T-helper 1 cell treated with Interleukin-12 subunit alpha and Interleukin-12 subunit beta and Interleukin-4 antibody, amounts not matched to agents 30 μg/mL and 1 μg/mL, for 36 hours (primary cell): ENCODE measurements at regions not wholly inside any gene's neighbourhood (a gene's known extent, or its start where the extent isn't known, plus 50 kb on each side); places are given as distances from the start of the nearest gene placed in this dataset.

ENCODE experiments used
- H3K27ac Mint-ChIP-seq: one replicate; pipeline ENCODE4 v1.8.0; 2021; ENCODE audit warnings: mild to moderate bottlenecking, mixed read lengths
- H3K27me3 Mint-ChIP-seq: one replicate; pipeline ENCODE4 v1.8.0; 2021; ENCODE audit warnings: low read depth, mixed read lengths
- H3K36me3 Mint-ChIP-seq: one replicate; pipeline ENCODE4 v1.8.0; 2021; ENCODE audit warnings: low read depth, mixed read lengths
- H3K4me1 Mint-ChIP-seq: one replicate; pipeline ENCODE4 v1.8.0; 2021; ENCODE audit warnings: low read depth, mixed read lengths
- H3K4me3 Mint-ChIP-seq: one replicate; pipeline ENCODE4 v1.8.0; 2021; ENCODE audit warnings: mild to moderate bottlenecking, moderate library complexity, mixed read lengths
- H3K9me3 Mint-ChIP-seq: one replicate; pipeline ENCODE4 v1.8.0; 2021; ENCODE audit warnings: mixed read lengths

GRCh38 chr9:130755377-130756007 lies 61.9 kb downstream of the EXOSC2 start:
- no peak overlapping the region for H3K4me3 Mint-ChIP-seq
- H3K9me3 Mint-ChIP-seq, result no peaks in the 10 kb centered on the region
- H3K4me1 Mint-ChIP-seq, result peaks cover 2% of the 10 kb centered on the region
- H3K27me3 Mint-ChIP-seq, result no peaks in the 10 kb centered on the region
- H3K36me3 Mint-ChIP-seq, result no peaks in the 10 kb centered on the region
- H3K27ac Mint-ChIP-seq, result no peak overlapping the region

DNA sequence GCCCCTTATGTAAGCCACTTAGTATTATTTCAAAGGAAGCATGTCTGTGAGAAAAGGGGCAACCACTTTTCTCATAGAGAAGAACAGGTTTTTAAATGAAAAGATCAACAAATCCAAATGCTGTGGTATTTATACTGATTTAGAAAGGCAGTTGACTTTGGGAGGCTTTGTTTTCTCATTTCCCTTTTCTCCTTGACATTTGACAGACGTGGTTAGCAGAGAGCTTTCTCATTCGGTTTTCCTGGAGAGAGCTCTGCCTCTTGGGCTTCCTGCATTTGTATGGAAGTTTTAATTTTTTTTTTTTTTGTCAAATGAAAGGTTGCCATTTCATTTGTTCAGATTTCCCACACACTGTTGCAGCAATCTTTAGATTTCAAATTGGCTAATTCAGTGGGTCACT lies 62.5 kb downstream of the EXOSC2 start:
- Mint-ChIP-seq H3K4me3 (no peak overlapping the region), H3K36me3 (no peaks in the 10 kb centered on the region), H3K4me1 (peaks cover 2% of the 10 kb centered on the region), H3K9me3 (no peaks in the 10 kb centered on the region), H3K27ac (no peak overlapping the region), H3K27me3 (no peaks in the 10 kb centered on the region)

GRCh38 chr9:130756455-130757152 lies 63.0 kb downstream of the EXOSC2 start:
- no peak overlapping the region for H3K4me3 Mint-ChIP-seq
- H3K9me3 Mint-ChIP-seq, result no peaks in the 10 kb centered on the region
- H3K36me3 Mint-ChIP-seq, result no peaks in the 10 kb centered on the region
- no peak overlapping the region for H3K27ac Mint-ChIP-seq
- H3K4me1 Mint-ChIP-seq, result peaks cover 2% of the 10 kb centered on the region
- H3K27me3 Mint-ChIP-seq, result no peaks in the 10 kb centered on the region

GRCh38 chr9:130759738-130760137 lies 66.2 kb downstream of the EXOSC2 start:
- no peaks in the 10 kb centered on the region for H3K9me3 Mint-ChIP-seq
- H3K4me1 Mint-ChIP-seq, result peaks cover 6% of the 10 kb centered on the region
- H3K4me3 Mint-ChIP-seq, result no peak overlapping the region
- no peak overlapping the region for H3K27ac Mint-ChIP-seq
- no peaks in the 10 kb centered on the region for H3K27me3 Mint-ChIP-seq
- H3K36me3 Mint-ChIP-seq, result no peaks in the 10 kb centered on the region

DNA sequence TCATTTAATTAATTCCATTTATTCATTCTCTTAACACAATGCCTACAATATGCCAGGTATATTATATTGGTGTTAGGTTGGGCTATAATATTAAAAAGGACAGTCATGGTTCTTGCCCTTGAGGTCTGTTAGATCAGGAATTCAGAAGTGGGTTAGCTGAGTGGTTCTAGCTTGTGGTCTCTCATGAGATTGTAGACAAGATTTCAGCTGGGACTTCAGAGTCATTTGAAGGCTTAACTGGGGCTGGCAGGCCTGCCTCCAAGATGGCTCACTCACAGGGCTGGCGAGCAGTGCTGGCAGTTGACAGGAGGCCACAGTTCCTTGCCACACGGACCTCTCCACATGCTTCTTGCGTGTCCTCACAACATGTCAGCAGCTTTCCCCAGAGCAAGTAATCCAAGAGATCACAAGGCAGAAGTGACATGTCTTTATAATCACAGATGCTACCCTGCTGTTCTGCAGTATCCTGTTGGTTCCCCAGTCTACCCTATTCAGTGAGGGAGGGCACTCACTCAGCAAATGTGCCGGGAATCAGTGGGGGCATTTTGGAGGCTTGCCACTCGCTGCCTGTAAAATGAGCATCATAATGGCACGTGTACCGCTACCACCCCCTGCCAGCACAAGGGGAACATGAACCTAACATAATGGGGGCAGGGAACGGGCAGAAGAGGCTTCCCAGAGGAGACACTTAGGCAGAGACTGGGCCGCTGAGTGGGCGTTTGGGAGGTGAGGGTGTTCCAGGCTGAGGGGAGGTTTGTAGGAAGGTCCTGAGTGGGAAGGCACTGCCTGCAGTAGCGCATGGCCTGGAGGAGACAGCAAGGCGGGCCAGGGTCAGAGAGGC lies 70.0 kb downstream of the EXOSC2 start:
- H3K27me3 Mint-ChIP-seq, result no peaks in the 10 kb centered on the region
- H3K9me3 Mint-ChIP-seq, result no peaks in the 10 kb centered on the region
- peaks cover 24% of the 10 kb centered on the region for H3K4me1 Mint-ChIP-seq
- H3K4me3 Mint-ChIP-seq, result no peak overlapping the region
- no peak overlapping the region for H3K27ac Mint-ChIP-seq
- H3K36me3 Mint-ChIP-seq, result no peaks in the 10 kb centered on the region

- H3K9me3 Mint-ChIP-seq, result no peaks in the 10 kb centered on the region
- H3K4me3 Mint-ChIP-seq, result no peak overlapping the region
- peaks cover 24% of the 10 kb centered on the region for H3K4me1 Mint-ChIP-seq
- H3K36me3 Mint-ChIP-seq, result no peaks in the 10 kb centered on the region
- H3K27ac Mint-ChIP-seq, result no peak overlapping the region
- no peaks in the 10 kb centered on the region for H3K27me3 Mint-ChIP-seq
Observed at GRCh38 chr9:130765137-130766020, 69.7 kb upstream of the ABL1 start.

DNA sequence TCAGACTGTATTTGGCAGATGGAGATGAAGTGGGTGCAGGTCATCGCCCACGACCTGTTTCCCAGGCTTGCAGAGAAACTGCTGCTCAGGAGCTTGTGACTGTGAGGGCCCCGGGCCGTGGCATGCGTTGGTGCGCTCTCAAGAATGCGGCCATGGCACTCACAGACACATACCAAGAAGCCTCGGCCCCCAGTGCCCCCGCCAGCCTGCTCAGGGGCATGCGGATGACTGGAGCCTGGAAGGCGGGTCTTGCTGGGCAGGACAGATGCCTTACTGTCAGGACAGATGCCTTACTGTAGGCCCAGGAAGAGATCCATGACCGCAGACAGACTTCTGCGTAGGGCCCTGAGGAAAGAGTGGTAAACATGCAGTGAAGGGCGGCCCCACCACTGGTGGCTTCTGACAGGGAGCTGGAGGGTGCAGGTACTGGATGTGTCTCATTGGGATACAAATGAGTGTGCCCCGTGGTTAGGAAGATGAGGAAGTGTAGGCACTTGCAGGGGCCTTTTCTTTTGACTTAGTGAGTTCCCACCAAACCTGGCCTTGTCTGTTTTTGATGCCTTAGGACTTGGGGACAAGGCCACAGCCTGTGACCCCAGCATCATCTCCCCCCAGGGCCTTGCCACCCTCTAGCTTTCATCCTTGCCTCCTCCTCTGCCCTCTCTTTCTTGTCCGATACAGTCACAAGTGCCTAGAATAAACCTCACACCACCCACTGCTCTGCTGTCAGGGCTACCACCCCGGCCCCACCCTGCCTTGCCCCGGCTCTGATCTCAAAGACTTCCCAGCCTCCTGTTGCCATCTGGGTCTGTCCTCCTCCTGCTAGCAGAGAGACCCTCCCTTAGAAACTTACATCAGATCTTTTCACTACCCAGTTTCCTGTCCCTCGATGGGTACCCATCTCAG lies 68.8 kb upstream of the ABL1 start:
- Mint-ChIP-seq H3K27ac (peak overlapping the region; percentile 8), H3K4me1 (peaks cover 24% of the 10 kb centered on the region), H3K27me3 (no peaks in the 10 kb centered on the region), H3K9me3 (no peaks in the 10 kb centered on the region), H3K36me3 (no peaks in the 10 kb centered on the region), H3K4me3 (no peak overlapping the region)

DNA sequence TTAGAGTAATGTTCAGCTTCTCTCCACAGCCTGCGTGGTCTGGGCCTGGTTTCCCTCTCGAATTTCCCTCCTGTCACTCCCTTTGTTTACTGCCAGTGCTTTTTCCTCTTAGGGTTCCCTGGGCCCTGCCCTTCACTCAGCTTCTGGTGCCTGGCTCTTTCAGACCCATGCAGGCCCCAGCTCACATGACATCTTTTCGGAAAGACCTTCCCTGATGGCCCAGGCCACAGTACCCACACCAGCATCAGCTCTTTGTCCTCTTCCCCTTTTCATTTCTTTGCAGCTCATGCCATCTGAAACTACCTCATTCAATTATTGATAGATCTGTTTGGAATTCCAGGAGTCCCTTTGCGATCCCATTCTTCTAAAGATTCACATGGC lies 68.1 kb upstream of the ABL1 start:
- no peaks in the 10 kb centered on the region for H3K27me3 Mint-ChIP-seq
- H3K4me3 Mint-ChIP-seq, result no peak overlapping the region
- H3K4me1 Mint-ChIP-seq, result peaks cover 24% of the 10 kb centered on the region
- H3K27ac Mint-ChIP-seq, result no peak overlapping the region
- no peaks in the 10 kb centered on the region for H3K9me3 Mint-ChIP-seq
- H3K36me3 Mint-ChIP-seq, result no peaks in the 10 kb centered on the region

DNA sequence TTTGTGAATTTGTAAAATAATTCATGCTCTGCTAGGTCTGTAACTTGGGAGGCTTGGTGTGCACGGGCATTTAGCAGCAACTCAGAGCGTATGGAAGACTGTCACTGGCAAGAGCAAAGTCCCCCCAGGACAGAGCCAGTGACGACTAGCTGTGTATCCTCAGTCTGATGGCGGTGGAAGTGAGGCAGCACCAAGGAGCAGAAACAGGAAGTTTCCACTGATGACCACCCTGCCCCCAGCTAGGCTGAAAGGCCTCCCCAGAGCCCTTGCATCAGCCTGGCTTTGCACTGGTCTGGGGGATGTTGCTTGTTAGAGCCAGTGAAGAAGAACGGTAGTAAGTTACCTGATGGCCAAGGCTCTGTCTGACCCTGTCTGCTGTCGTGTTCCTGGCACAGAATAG lies 66.8 kb upstream of the ABL1 start:
- Mint-ChIP-seq H3K4me1 (peaks cover 24% of the 10 kb centered on the region), H3K9me3 (no peaks in the 10 kb centered on the region), H3K27ac (no peak overlapping the region), H3K4me3 (no peak overlapping the region), H3K27me3 (peaks cover 4% of the 10 kb centered on the region), H3K36me3 (no peaks in the 10 kb centered on the region)

- no peak overlapping the region for H3K27ac Mint-ChIP-seq
- peaks cover 4% of the 10 kb centered on the region for H3K27me3 Mint-ChIP-seq
- no peaks in the 10 kb centered on the region for H3K36me3 Mint-ChIP-seq
- H3K9me3 Mint-ChIP-seq, result no peaks in the 10 kb centered on the region
- peaks cover 22% of the 10 kb centered on the region for H3K4me1 Mint-ChIP-seq
- H3K4me3 Mint-ChIP-seq, result no peak overlapping the region
Observed at GRCh38 chr9:130768891-130769403, 66.1 kb upstream of the ABL1 start.

DNA sequence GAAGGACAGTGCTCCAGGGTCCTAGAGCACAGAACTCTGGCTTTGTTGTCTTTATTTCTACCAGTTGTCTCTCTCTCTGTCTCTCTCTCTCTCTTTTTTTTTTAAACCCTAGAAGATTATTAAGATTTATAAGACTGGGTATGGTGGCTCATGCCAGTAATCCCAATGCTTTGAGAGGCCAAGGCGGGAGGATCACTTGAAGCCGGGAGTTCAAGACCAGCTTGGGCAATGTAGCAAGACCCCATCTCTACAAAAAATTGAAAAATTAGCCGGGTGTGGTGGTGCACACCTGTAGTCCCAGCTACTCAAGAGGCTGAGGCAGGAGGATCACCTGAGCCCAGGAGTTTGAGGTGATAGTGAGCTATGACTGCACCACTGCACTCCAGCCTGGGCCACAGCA lies 65.0 kb upstream of the ABL1 start:
- H3K27ac Mint-ChIP-seq, result no peak overlapping the region
- H3K4me1 Mint-ChIP-seq, result peaks cover 21% of the 10 kb centered on the region
- peaks cover 4% of the 10 kb centered on the region for H3K27me3 Mint-ChIP-seq
- H3K36me3 Mint-ChIP-seq, result no peaks in the 10 kb centered on the region
- no peak overlapping the region for H3K4me3 Mint-ChIP-seq
- peaks cover 4% of the 10 kb centered on the region for H3K9me3 Mint-ChIP-seq

- no peak overlapping the region for H3K4me3 Mint-ChIP-seq
- H3K27me3 Mint-ChIP-seq, result peaks cover 10% of the 10 kb centered on the region
- no peak overlapping the region for H3K27ac Mint-ChIP-seq
- peaks cover 13% of the 10 kb centered on the region for H3K4me1 Mint-ChIP-seq
- H3K36me3 Mint-ChIP-seq, result no peaks in the 10 kb centered on the region
- H3K9me3 Mint-ChIP-seq, result peaks cover 10% of the 10 kb centered on the region
Observed at GRCh38 chr9:130770679-130771442, 64.2 kb upstream of the ABL1 start.

GRCh38 chr9:130772185-130772584 lies 62.9 kb upstream of the ABL1 start:
- Mint-ChIP-seq H3K27ac (no peak overlapping the region), H3K27me3 (peaks cover 12% of the 10 kb centered on the region), H3K9me3 (peaks cover 16% of the 10 kb centered on the region), H3K36me3 (no peaks in the 10 kb centered on the region), H3K4me3 (no peak overlapping the region), H3K4me1 (peaks cover 3% of the 10 kb centered on the region)
